ENCODE measurements at regions not wholly inside any gene's neighbourhood (a gene's known extent, or its start where the extent isn't known, plus 50 kb on each side); places are given as distances from the start of the nearest gene placed in this dataset.
A peak's percentile ranks its signal among the peaks of the same experiment; 100 is the strongest.
"Not testable (repeated sequence)": the region's sequence is repeated elsewhere in the genome, so short reads cannot be mapped to it uniquely, and the experiment has no call there.

GRCh38 chrX:140172401-140172800 is 207.1 kb upstream of the CXorf66 start:
- no peaks in the 10 kb centered on the region for H3K36me3 ChIP-seq (ENCODE audit: insufficient read depth)
- 84% methylated on average over 2 of the region's 2 CpGs for WGBS
- no peak for DNase-seq (ENCODE audit: extremely low spot score)
- no peaks in the 10 kb centered on the region for H3K4me1 ChIP-seq (ENCODE audit: insufficient read depth)
- H3K27ac ChIP-seq (ENCODE audit: low read depth) = no peak overlapping the region
- H3K4me3 ChIP-seq (ENCODE audit: low read depth, low read length) = no peak overlapping the region

DNA sequence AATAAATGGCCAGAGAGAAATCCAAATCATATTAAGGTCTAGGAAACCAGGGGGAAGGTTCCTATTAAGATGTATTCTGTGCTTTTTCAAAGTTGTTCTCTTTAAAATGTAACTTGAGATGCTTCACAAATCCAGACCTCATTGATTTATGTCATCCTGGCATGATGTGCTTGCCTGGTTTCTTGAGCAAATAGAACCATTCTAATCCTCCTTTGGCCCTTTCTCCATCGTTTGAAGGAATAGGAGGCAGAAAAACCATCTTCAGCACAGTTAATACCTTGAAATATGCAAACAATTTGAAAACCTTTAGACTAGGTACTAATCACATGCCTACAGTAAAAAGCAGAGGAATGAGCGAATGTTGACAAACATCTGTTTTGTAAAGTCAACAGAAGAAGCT is 202.2 kb upstream of the CXorf66 start:
- Histone ChIP-seq H3K27ac (ENCODE audit: low read depth) (no peak overlapping the region), H3K4me1 (ENCODE audit: insufficient read depth) (no peaks in the 10 kb centered on the region), H3K36me3 (ENCODE audit: insufficient read depth) (no peaks in the 10 kb centered on the region), H3K4me3 (ENCODE audit: low read depth, low read length) (no peak overlapping the region)
- WGBS = 43% methylated on average over 2 of the region's 2 CpGs
- DNase-seq (ENCODE audit: extremely low spot score) = no peak

- Histone ChIP-seq H3K36me3 (ENCODE audit: insufficient read depth) (no peaks in the 10 kb centered on the region), H3K27ac (ENCODE audit: low read depth) (no peak overlapping the region), H3K4me1 (ENCODE audit: insufficient read depth) (no peaks in the 10 kb centered on the region), H3K4me3 (ENCODE audit: low read depth, low read length) (no peak overlapping the region)
- no peak for DNase-seq (ENCODE audit: extremely low spot score)
- whole genome bisulfite sequencing = 88% methylated on average over 1 of the region's 1 CpG
These were observed 200.5 kb upstream of the CXorf66 start for GRCh38 chrX:140165849-140166248.

GRCh38 chrX:140164391-140164790 is 199.1 kb upstream of the CXorf66 start:
- Histone ChIP-seq H3K27ac (ENCODE audit: low read depth) (no peak overlapping the region), H3K4me1 (ENCODE audit: insufficient read depth) (no peaks in the 10 kb centered on the region), H3K4me3 (ENCODE audit: low read depth, low read length) (no peak overlapping the region), H3K36me3 (ENCODE audit: insufficient read depth) (no peaks in the 10 kb centered on the region)
- 71% methylated on average over 5 of the region's 5 CpGs for WGBS
- DNase-seq (ENCODE audit: extremely low spot score) = no peak

DNA sequence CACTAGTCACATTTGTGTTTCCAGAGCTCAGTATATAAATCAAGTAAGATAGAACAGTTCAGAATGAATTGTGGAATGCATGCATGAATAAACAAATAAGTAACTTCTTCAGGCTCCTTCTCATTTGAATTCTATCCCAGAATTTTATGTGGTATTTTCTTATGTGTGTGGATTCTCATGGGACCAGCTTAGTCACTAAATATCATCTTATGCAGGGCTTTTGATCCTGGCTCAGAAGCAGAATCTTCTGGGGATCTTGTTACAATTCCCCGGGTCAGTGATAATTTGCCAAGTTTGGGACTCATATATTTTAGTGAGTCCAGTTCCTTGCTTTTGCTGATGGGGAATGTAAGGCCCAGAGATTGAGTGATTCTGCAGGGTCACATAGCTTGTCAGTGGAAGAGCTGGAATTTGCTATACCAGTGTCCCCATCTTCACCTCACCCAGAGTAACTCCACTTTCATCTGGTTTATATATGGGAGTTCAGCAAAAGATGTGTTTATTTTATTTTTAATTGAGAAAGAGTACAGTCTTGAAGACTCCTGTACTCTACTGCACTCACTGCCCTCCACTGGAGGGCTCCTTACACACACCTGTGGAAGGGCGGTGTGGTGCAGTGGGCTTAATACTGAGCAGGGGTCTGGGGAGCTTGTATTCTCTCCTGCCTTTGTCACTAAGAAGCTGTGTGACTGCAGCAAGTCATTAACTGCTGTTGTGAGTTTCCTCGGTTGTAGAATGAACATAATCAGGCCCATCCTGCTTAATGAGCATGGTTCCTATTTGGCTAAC is 198.2 kb upstream of the CXorf66 start:
- no peak for DNase-seq (ENCODE audit: extremely low spot score)
- H3K27ac ChIP-seq (ENCODE audit: low read depth) = no peak overlapping the region
- H3K4me1 ChIP-seq (ENCODE audit: insufficient read depth) = no peaks in the 10 kb centered on the region
- no peak overlapping the region for H3K4me3 ChIP-seq (ENCODE audit: low read depth, low read length)
- H3K36me3 ChIP-seq (ENCODE audit: insufficient read depth) = no peaks in the 10 kb centered on the region
- 68% methylated on average over 3 of the region's 3 CpGs for WGBS

DNA sequence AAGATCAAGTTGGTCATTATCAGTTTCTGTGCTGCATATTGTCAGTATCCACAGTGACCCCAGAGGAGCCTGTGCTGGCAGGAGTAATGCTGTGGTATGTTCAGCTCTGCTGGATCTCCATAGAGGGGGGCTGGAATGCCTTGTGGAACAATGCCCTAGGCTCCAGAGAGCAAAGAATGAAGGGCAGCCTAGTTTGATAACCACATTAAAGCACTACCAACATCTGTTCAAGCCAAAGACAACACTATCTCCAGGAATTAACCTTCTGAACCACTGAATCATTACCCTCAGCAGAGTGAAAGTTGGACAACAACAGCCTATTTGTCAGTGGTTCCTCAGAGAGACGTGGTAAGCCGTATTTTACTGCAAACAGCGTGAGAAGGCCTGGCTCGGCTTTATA is 192.3 kb upstream of the CXorf66 start:
- no peak for DNase-seq (ENCODE audit: extremely low spot score)
- H3K36me3 ChIP-seq (ENCODE audit: insufficient read depth) = no peaks in the 10 kb centered on the region
- WGBS = 21% methylated on average over 4 of the region's 4 CpGs

DNA sequence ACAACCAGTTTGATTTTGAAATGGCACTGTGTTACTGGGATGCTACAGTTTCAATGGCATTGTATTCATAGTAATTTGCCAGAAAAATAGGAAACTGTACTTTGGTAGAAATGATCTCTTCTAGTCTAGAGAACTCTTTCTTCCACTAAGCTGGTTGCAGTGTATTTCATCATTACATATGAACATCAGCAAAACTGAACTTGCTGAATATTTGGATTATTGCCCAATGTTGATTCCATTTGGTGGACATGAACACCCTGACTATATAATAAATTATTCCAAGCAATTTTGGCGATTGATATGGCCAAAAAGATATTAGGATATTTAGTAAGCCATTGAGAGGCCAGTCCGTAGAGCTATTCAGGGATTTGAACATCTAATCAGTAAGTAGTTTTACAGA is 191.8 kb upstream of the CXorf66 start:
- no peak overlapping the region for H3K27ac ChIP-seq (ENCODE audit: low read depth)
- H3K36me3 ChIP-seq (ENCODE audit: insufficient read depth) = no peaks in the 10 kb centered on the region
- WGBS = 72% methylated on average over 2 of the region's 2 CpGs
- H3K4me3 ChIP-seq (ENCODE audit: low read depth, low read length) = no peak overlapping the region
- DNase-seq (ENCODE audit: extremely low spot score) = no peak
- no peaks in the 10 kb centered on the region for H3K4me1 ChIP-seq (ENCODE audit: insufficient read depth)

More for the DNA sequence above, 192.3 kb upstream of the CXorf66 start:
- Histone ChIP-seq H3K27ac (ENCODE audit: low read depth) (no peak overlapping the region), H3K4me3 (ENCODE audit: low read depth, low read length) (no peak overlapping the region), H3K4me1 (ENCODE audit: insufficient read depth) (no peaks in the 10 kb centered on the region)

GRCh38 chrX:140151316-140151715 is 186.0 kb upstream of the CXorf66 start:
- no peaks in the 10 kb centered on the region for H3K4me1 ChIP-seq (ENCODE audit: insufficient read depth)
- no peak for DNase-seq (ENCODE audit: extremely low spot score)
- no peak overlapping the region for H3K4me3 ChIP-seq (ENCODE audit: low read depth, low read length)
- no peaks in the 10 kb centered on the region for H3K36me3 ChIP-seq (ENCODE audit: insufficient read depth)
- WGBS = 79% methylated on average over 4 of the region's 4 CpGs
- H3K27ac ChIP-seq (ENCODE audit: low read depth) = no peak overlapping the region

- no peak for DNase-seq (ENCODE audit: extremely low spot score)
These were observed 184.4 kb upstream of the CXorf66 start for GRCh38 chrX:140149761-140150160.

DNA sequence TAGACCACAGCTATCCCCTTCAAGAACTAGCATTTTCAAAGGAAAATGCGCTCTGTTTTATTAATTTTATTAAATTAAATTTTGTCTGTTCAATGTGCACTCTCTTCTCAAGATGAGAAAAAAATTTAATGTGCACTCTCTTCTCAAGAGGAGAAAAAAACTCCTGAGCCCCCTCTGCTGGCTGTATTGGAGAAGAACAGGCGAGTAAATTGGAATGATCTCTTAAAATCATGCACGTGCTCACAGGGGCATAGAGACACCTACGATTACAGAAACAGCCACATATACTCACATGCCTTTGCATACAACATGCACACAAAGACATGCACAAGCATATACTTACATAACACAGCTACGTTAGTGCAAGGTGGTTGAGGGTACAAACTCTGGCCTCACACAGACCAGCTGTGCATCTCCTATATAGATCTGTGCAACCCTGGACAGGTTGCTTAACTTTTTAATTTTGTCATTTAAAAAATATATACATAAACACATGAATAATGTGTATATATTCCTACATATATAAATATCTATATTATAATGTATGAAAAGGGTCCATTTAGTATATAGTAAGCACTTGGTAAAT is 176.2 kb upstream of the CXorf66 start:
- Histone ChIP-seq H3K4me1 (ENCODE audit: insufficient read depth) (no peaks in the 10 kb centered on the region), H3K36me3 (ENCODE audit: insufficient read depth) (no peaks in the 10 kb centered on the region), H3K4me3 (ENCODE audit: low read depth, low read length) (no peak overlapping the region), H3K27ac (ENCODE audit: low read depth) (no peak overlapping the region)
- WGBS = 6% methylated on average over 5 of the region's 5 CpGs
- peak; percentile 1 for DNase-seq (ENCODE audit: extremely low spot score)

More at GRCh38 chrX:140149761-140150160, 184.4 kb upstream of the CXorf66 start:
- H3K4me1 ChIP-seq (ENCODE audit: insufficient read depth) = no peaks in the 10 kb centered on the region
- no peak overlapping the region for H3K27ac ChIP-seq (ENCODE audit: low read depth)
- no peaks in the 10 kb centered on the region for H3K36me3 ChIP-seq (ENCODE audit: insufficient read depth)
- H3K4me3 ChIP-seq (ENCODE audit: low read depth, low read length) = no peak overlapping the region

DNA sequence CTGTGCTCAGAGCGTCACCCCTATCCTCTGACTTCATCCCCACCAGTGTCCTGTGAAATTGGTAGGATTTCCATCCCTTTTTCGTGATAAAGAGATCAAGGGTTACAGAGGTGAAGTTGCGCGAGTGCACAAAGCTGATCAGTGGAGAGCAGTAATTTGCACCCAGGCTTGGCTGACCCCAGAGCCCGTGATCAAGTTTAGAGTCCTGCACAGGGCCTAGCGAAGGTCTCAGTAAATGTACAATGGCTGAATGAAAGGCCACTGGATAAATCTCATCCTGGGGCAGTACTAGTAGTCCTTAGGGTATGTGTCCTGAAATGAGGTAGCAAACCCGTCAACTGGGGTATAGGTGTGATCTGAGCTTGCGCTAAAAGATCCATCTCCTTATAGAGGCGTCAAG is 173.2 kb upstream of the CXorf66 start:
- not testable (repeated sequence) for H3K36me3 ChIP-seq (ENCODE audit: insufficient read depth); DNase-seq (ENCODE audit: extremely low spot score); H3K4me3 ChIP-seq (ENCODE audit: low read depth, low read length); H3K27ac ChIP-seq (ENCODE audit: low read depth); H3K4me1 ChIP-seq (ENCODE audit: insufficient read depth)
- 92% methylated on average over 9 of the region's 9 CpGs for WGBS

DNA sequence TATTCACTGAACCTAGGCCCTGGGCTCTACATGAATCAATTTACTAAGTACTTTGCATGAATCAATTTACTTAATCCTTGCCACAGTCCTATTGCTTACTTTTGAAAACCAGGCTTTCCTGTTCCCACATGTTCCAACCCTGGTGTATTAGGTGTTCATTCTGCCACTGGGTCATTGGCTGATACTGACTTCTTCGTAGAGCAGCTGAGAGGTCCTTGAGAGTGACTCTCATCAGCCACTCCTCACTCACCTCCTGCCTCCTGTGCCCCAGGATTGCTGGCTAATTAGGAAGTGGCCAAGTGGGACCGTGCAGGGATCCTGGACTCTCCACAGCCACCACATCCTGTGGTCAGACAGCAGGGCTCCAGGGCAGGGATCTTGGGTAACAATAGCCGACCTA is 172.7 kb upstream of the CXorf66 start:
- not testable (repeated sequence) for H3K4me3 ChIP-seq (ENCODE audit: low read depth, low read length); DNase-seq (ENCODE audit: extremely low spot score); H3K4me1 ChIP-seq (ENCODE audit: insufficient read depth); H3K27ac ChIP-seq (ENCODE audit: low read depth); H3K36me3 ChIP-seq (ENCODE audit: insufficient read depth)
- WGBS = 90% methylated on average over 1 of the region's 3 CpGs

DNA sequence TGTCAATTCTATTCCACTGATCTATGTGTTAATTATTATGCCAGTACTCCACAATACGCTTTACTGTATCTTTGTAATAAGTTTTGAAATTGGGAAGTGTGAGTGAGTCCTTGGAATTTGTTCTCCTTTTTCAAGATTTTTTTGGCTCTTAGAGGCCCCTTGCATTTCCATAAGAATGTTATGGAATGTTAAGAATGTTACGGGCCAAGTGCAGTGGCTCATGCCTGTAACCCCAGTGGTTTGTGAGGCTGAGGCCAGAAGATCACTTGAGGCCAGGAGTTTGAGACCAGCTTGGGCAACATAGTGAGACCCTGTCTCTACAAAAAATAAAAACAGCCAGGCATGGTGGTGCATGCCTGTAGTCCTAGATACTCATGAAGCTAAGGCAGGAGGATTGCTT is 167.6 kb upstream of the CXorf66 start:
- Histone ChIP-seq H3K36me3 (ENCODE audit: insufficient read depth) (no peaks in the 10 kb centered on the region), H3K27ac (ENCODE audit: low read depth) (no peak overlapping the region), H3K4me1 (ENCODE audit: insufficient read depth) (no peaks in the 10 kb centered on the region), H3K4me3 (ENCODE audit: low read depth, low read length) (no peak overlapping the region)
- WGBS = 63% methylated on average over 2 of the region's 2 CpGs
- no peak for DNase-seq (ENCODE audit: extremely low spot score)

DNA sequence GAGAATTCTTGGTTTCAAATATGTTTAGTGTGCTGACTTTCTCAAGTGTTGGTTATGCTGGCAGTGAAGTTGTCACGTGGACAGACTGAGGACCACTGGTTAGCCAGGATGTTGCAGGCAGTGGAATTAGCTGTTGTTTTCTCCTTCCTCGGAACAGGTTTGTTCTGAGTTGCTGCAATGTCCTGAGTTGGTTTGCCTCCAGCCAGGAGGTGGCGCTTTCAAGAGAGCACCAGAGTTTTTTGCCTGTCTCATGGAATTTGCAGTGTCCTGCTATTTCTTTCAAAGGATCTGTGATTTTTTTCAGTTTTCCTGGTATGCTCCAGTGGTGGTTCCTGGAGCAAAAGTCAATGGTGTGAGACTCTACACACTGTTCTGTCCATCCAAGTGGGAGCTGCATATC is 158.1 kb upstream of the CXorf66 start:
- Histone ChIP-seq H3K4me3 (ENCODE audit: low read depth, low read length) (no peak overlapping the region), H3K36me3 (ENCODE audit: insufficient read depth) (no peaks in the 10 kb centered on the region), H3K4me1 (ENCODE audit: insufficient read depth) (no peaks in the 10 kb centered on the region), H3K27ac (ENCODE audit: low read depth) (no peak overlapping the region)
- DNase-seq (ENCODE audit: extremely low spot score) = no peak
- 13% methylated on average over 3 of the region's 3 CpGs for WGBS

Measured in urinary bladder (tissue), 3 donors.